ENCODE measurements at regions not wholly inside any gene's neighbourhood (a gene's known extent, or its start where the extent isn't known, plus 50 kb on each side); places are given as distances from the start of the nearest gene placed in this dataset.

- TF ChIP-seq ZNF532 (CRISPR knock-in tag; IDR thresholded peaks at IDR 0.05; ENCODE audit: borderline replicate concordance) = no peak
- no peak for TF ChIP-seq CBFB (CRISPR knock-in tag; IDR thresholded peaks at IDR 0.05; ENCODE audit: low read depth)
- no peak for TF ChIP-seq MLX (CRISPR knock-in tag; IDR thresholded peaks at IDR 0.05)
- no peak for TF ChIP-seq FOXP4 (CRISPR knock-in tag; IDR thresholded peaks at IDR 0.05)
- no peak for TF ChIP-seq RORB (CRISPR knock-in tag; IDR thresholded peaks at IDR 0.05)
- no peak for TF ChIP-seq JUN (CRISPR knock-in tag; IDR thresholded peaks at IDR 0.05)
- no peak for TF ChIP-seq TEAD1 (CRISPR knock-in tag; IDR thresholded peaks at IDR 0.05)
- TF ChIP-seq ZMAT4 (CRISPR knock-in tag; IDR thresholded peaks at IDR 0.05) = no peak
- TF ChIP-seq ZBTB21 (CRISPR knock-in tag; IDR thresholded peaks at IDR 0.05; ENCODE audit: borderline replicate concordance) = no peak
Observed at GRCh38 chr7:1364068-1364905, 95.0 kb downstream of the MICALL2 start (continued).

GRCh38 chr7:1364906-1365570, 94.2 kb downstream of the MICALL2 start:
- no peaks in the 10 kb centered on the region for H3K9me3 Mint-ChIP-seq
- peaks cover 7% of the 10 kb centered on the region for H3K4me1 Mint-ChIP-seq
- POLR2A ChIA-PET = no interaction called here
- CTCF ChIA-PET = interaction anchor here (1.4 kb wide), 1 partner anchor 67 kb away, joined by 4 read pairs; no protein-coding TSS in a partner anchor
- H3K36me3 Mint-ChIP-seq = no peaks in the 10 kb centered on the region
- no peak overlapping the region for H3K27ac Mint-ChIP-seq
- no peak for ATAC-seq
- peaks cover 24% of the 10 kb centered on the region for H3K27me3 Mint-ChIP-seq (ENCODE audit: low read depth)
- no peak for DNase-seq (ENCODE audit: low spot score)
- TF ChIP-seq IRF1 (CRISPR knock-in tag; IDR thresholded peaks at IDR 0.05) = no peak
- no peak for TF ChIP-seq ARID4B (CRISPR knock-in tag; IDR thresholded peaks at IDR 0.05; ENCODE audit: borderline replicate concordance)
- no peak for TF ChIP-seq HMGXB4 (CRISPR knock-in tag; IDR thresholded peaks at IDR 0.05)
- TF ChIP-seq EMX1 (CRISPR knock-in tag; IDR thresholded peaks at IDR 0.05) = no peak
- no peak for TF ChIP-seq NR1H2 (CRISPR knock-in tag; IDR thresholded peaks at IDR 0.05)
- no peak for TF ChIP-seq E2F4 (CRISPR knock-in tag; IDR thresholded peaks at IDR 0.05; ENCODE audit: borderline replicate concordance, low read depth)
- no peak overlapping the region for H3K4me3 Mint-ChIP-seq

Measured in WTC11 (cell line).